ENCODE measurements at regions not wholly inside any gene's neighbourhood (a gene's known extent, or its start where the extent isn't known, plus 50 kb on each side); places are given as distances from the start of the nearest gene placed in this dataset.

GRCh38 chr17:74097450-74098135, 105.9 kb upstream of the RPL38 start:
- DNase-seq (ENCODE audit: extremely low read depth in 1 of 2, low read depth in 1 of 2): no peak

- DNase-seq (ENCODE audit: extremely low read depth in 1 of 2, low read depth in 1 of 2): no peak
Observed at GRCh38 chr17:74098136-74099024, 105.1 kb upstream of the RPL38 start.

GRCh38 chr17:74099442-74100340, 103.8 kb upstream of the RPL38 start:
- DNase-seq (ENCODE audit: extremely low read depth in 1 of 2, low read depth in 1 of 2): no peak

- DNase-seq (ENCODE audit: extremely low read depth in 1 of 2, low read depth in 1 of 2): no peak
Observed at GRCh38 chr17:74104921-74105320, 98.6 kb upstream of the RPL38 start.

GRCh38 chr17:74107107-74107506, 96.4 kb upstream of the RPL38 start:
- no peak for DNase-seq (ENCODE audit: extremely low read depth in 1 of 2, low read depth in 1 of 2)

GRCh38 chr17:74108126-74108705, 95.3 kb upstream of the RPL38 start:
- no peak for DNase-seq (ENCODE audit: extremely low read depth in 1 of 2, low read depth in 1 of 2)

- DNase-seq (ENCODE audit: extremely low read depth in 1 of 2, low read depth in 1 of 2): no peak
Observed at GRCh38 chr17:74110467-74110866, 93.0 kb upstream of the RPL38 start.

GRCh38 chr17:74113326-74113725, 90.2 kb upstream of the RPL38 start:
- no peak for DNase-seq (ENCODE audit: extremely low read depth in 1 of 2, low read depth in 1 of 2)

- no peak for DNase-seq (ENCODE audit: extremely low read depth in 1 of 2, low read depth in 1 of 2)
Observed at GRCh38 chr17:74113952-74114351, 89.5 kb upstream of the RPL38 start.

GRCh38 chr17:74114881-74115470, 88.5 kb upstream of the RPL38 start:
- no peak for DNase-seq (ENCODE audit: extremely low read depth in 1 of 2, low read depth in 1 of 2)

- no peak for DNase-seq (ENCODE audit: extremely low read depth in 1 of 2, low read depth in 1 of 2)
Observed at GRCh38 chr17:74115586-74115985, 87.9 kb upstream of the RPL38 start.

GRCh38 chr17:74116087-74116717, 87.3 kb upstream of the RPL38 start:
- no peak for DNase-seq (ENCODE audit: extremely low read depth in 1 of 2, low read depth in 1 of 2)

- no peak for DNase-seq (ENCODE audit: extremely low read depth in 1 of 2, low read depth in 1 of 2)
Observed at GRCh38 chr17:74117087-74117698, 86.3 kb upstream of the RPL38 start.

GRCh38 chr17:74117999-74118421, 85.5 kb upstream of the RPL38 start:
- no peak for DNase-seq (ENCODE audit: extremely low read depth in 1 of 2, low read depth in 1 of 2)

GRCh38 chr17:74118504-74118903, 85.0 kb upstream of the RPL38 start:
- DNase-seq (ENCODE audit: extremely low read depth in 1 of 2, low read depth in 1 of 2): no peak

GRCh38 chr17:74119049-74119580, 84.4 kb upstream of the RPL38 start:
- DNase-seq (ENCODE audit: extremely low read depth in 1 of 2, low read depth in 1 of 2): no peak

GRCh38 chr17:74119965-74120364, 83.5 kb upstream of the RPL38 start:
- DNase-seq (ENCODE audit: extremely low read depth in 1 of 2, low read depth in 1 of 2): no peak

- DNase-seq (ENCODE audit: extremely low read depth in 1 of 2, low read depth in 1 of 2): no peak
Observed at GRCh38 chr17:74123350-74123749, 80.1 kb upstream of the RPL38 start.

- DNase-seq (ENCODE audit: extremely low read depth in 1 of 2, low read depth in 1 of 2): no peak
Observed at GRCh38 chr17:74123866-74124444, 79.5 kb upstream of the RPL38 start.
